CD8-positive, alpha-beta memory T cell (primary cell): ENCODE measurements at regions not wholly inside any gene's neighbourhood (a gene's known extent, or its start where the extent isn't known, plus 50 kb on each side); places are given as distances from the start of the nearest gene placed in this dataset.

Source experiments
- CTCF ChIA-PET: fragments of 350-600 bp; sonication (Branson Sonifier 250); formaldehyde crosslinking; loops from one replicate; lab custom pipeline; 2021; ENCODE audit warnings: antibody characterized with exemption; lab: Charles Lee
- POLR2A ChIA-PET: fragments of 350-600 bp; sonication (Branson Sonifier 250); formaldehyde crosslinking; loops from one replicate; lab custom pipeline; 2021; ENCODE audit warnings: antibody characterized with exemption; lab: Charles Lee
- DNase-seq, 5 donors: peaks; one replicate each; pipeline versions ENCODE4 v3.0.0 to v3.0.0-alpha.2; 2020 to 2022; ENCODE audit warnings: mixed read lengths in 1 of 5
- H3K27ac ChIP-seq: one replicate; pipeline ENCODE4 v1.7.0; 2013; ENCODE audit warnings: low read depth, mild to moderate bottlenecking, low read length, moderate library complexity
- H3K27me3 ChIP-seq: 2 replicates; pipeline ENCODE4 v1.7.0; 2013; ENCODE audit warnings: low read length, mild to moderate bottlenecking; ENCODE audit not compliant: insufficient read depth, poor library complexity, severe bottlenecking
- H3K36me3 ChIP-seq: 2 replicates; pipeline ENCODE4 v1.7.0; 2013; ENCODE audit warnings: mild to moderate bottlenecking, low read length, moderate library complexity; ENCODE audit not compliant: insufficient read depth
- H3K4me1 ChIP-seq: 2 replicates; pipeline ENCODE4 v1.7.0; 2013; ENCODE audit warnings: mild to moderate bottlenecking, low read length, moderate library complexity; ENCODE audit not compliant: insufficient read depth
- H3K4me3 ChIP-seq: 2 replicates; pipeline ENCODE4 v1.7.0; 2013; ENCODE audit warnings: mild to moderate bottlenecking, low read length
- H3K9me3 ChIP-seq: 2 replicates; pipeline ENCODE4 v1.7.0; 2013; ENCODE audit warnings: mild to moderate bottlenecking, low read length
- H3K27ac Mint-ChIP-seq, 8 donors: one replicate each; pipeline ENCODE4 v1.8.0; 2020 to 2021; ENCODE audit warnings: mixed read lengths in 8 of 8, mild to moderate bottlenecking in 6 of 8, inconsistent platforms in 3 of 8, moderate library complexity in 3 of 8
- H3K27me3 Mint-ChIP-seq, 2 donors: one replicate each; pipeline ENCODE4 v1.8.0; 2020 to 2021; ENCODE audit warnings: mixed read lengths in 2 of 2, mild to moderate bottlenecking in 1 of 2, moderate library complexity in 1 of 2
- H3K36me3 Mint-ChIP-seq, 3 donors: one replicate each; pipeline ENCODE4 v1.8.0; 2020 to 2021; ENCODE audit warnings: mixed read lengths in 3 of 3, inconsistent platforms in 1 of 3, mild to moderate bottlenecking in 1 of 3
- H3K4me1 Mint-ChIP-seq, 3 donors: one replicate each; pipeline ENCODE4 v1.8.0; 2020 to 2021; ENCODE audit warnings: mixed read lengths in 3 of 3, inconsistent platforms in 1 of 3, mild to moderate bottlenecking in 1 of 3
- H3K4me3 Mint-ChIP-seq, 7 donors: one replicate each; pipeline ENCODE4 v1.8.0; 2020 to 2021; ENCODE audit warnings: mixed read lengths in 7 of 7, mild to moderate bottlenecking in 6 of 7, moderate library complexity in 4 of 7, inconsistent platforms in 2 of 7
- H3K9me3 Mint-ChIP-seq, 5 donors: one replicate each; pipeline ENCODE4 v1.8.0; 2020 to 2022; ENCODE audit warnings: mixed read lengths in 5 of 5, mild to moderate bottlenecking in 3 of 5, moderate library complexity in 2 of 5, inconsistent platforms in 1 of 5

GRCh38 chr17:77308861-77309726 is 168.3 kb downstream of the SEC14L1 start:
- Histone ChIP-seq H3K9me3 (no peaks in the 10 kb centered on the region), H3K4me1 (no peaks in the 10 kb centered on the region), H3K36me3 (no peaks in the 10 kb centered on the region), H3K27me3 (no peaks in the 10 kb centered on the region), H3K4me3 (no peak overlapping the region), H3K27ac (no peak overlapping the region)
- Mint-ChIP-seq H3K27ac (no peak overlapping the region), H3K36me3 (no peaks in the 10 kb centered on the region), H3K4me3 (no peak overlapping the region), H3K4me1 (peaks cover 0 to 7% (median 6%) of the 10 kb centered on the region in 3 donors), H3K27me3 (peaks cover 0 to 3% of the 10 kb centered on the region in 2 donors), H3K9me3 (peaks cover 0 to 1% (median 0%) of the 10 kb centered on the region in 5 donors)
- no peak for DNase-seq
- ChIA-PET POLR2A (no interaction called here), CTCF (no interaction called here)

- peaks cover 0 to 2% of the 10 kb centered on the region in 2 donors for H3K27me3 Mint-ChIP-seq
These were observed 169.6 kb downstream of the SEC14L1 start for GRCh38 chr17:77310336-77310735.

GRCh38 chr17:77311371-77311981 is 170.7 kb downstream of the SEC14L1 start:
- Histone ChIP-seq H3K9me3 (no peaks in the 10 kb centered on the region), H3K4me1 (no peaks in the 10 kb centered on the region), H3K27me3 (no peaks in the 10 kb centered on the region), H3K36me3 (no peaks in the 10 kb centered on the region), H3K4me3 (no peak overlapping the region), H3K27ac (no peak overlapping the region)
- no peak for DNase-seq
- H3K36me3 Mint-ChIP-seq = no peaks in the 10 kb centered on the region
- CTCF ChIA-PET = no interaction called here
- no peaks in the 10 kb centered on the region for H3K27me3 Mint-ChIP-seq
- H3K4me3 Mint-ChIP-seq = no peak overlapping the region
- H3K9me3 Mint-ChIP-seq = peaks cover 0 to 1% (median 0%) of the 10 kb centered on the region in 5 donors
- no peak overlapping the region for H3K27ac Mint-ChIP-seq
- POLR2A ChIA-PET = no interaction called here
- peaks cover 0 to 8% (median 6%) of the 10 kb centered on the region in 3 donors for H3K4me1 Mint-ChIP-seq

More at GRCh38 chr17:77310336-77310735, 169.6 kb downstream of the SEC14L1 start:
- ChIA-PET POLR2A (no interaction called here), CTCF (no interaction called here)
- Histone ChIP-seq H3K4me3 (no peak overlapping the region), H3K4me1 (no peaks in the 10 kb centered on the region), H3K9me3 (no peaks in the 10 kb centered on the region), H3K27ac (no peak overlapping the region), H3K36me3 (no peaks in the 10 kb centered on the region), H3K27me3 (no peaks in the 10 kb centered on the region)
- Mint-ChIP-seq H3K4me3 (no peak overlapping the region), H3K36me3 (no peaks in the 10 kb centered on the region), H3K9me3 (peaks cover 0 to 1% (median 0%) of the 10 kb centered on the region in 5 donors), H3K4me1 (peaks cover 0 to 7% (median 6%) of the 10 kb centered on the region in 3 donors), H3K27ac (peak overlapping the region in 1 of 8 donors; percentile 57)
- no peak for DNase-seq

GRCh38 chr17:77312061-77312701 is 171.4 kb downstream of the SEC14L1 start:
- Histone ChIP-seq H3K4me1 (no peaks in the 10 kb centered on the region), H3K9me3 (no peaks in the 10 kb centered on the region), H3K27me3 (no peaks in the 10 kb centered on the region), H3K4me3 (no peak overlapping the region), H3K27ac (no peak overlapping the region), H3K36me3 (no peaks in the 10 kb centered on the region)
- Mint-ChIP-seq H3K36me3 (no peaks in the 10 kb centered on the region), H3K4me1 (peaks cover 0 to 8% (median 6%) of the 10 kb centered on the region in 3 donors), H3K4me3 (no peak overlapping the region), H3K9me3 (peaks cover 0 to 1% (median 0%) of the 10 kb centered on the region in 5 donors), H3K27ac (no peak overlapping the region), H3K27me3 (no peaks in the 10 kb centered on the region)
- ChIA-PET POLR2A (interaction anchor here (0.6 kb wide), 1 partner anchor 19 kb away, joined by 3 read pairs; no protein-coding TSS in a partner anchor), CTCF (no interaction called here)
- DNase-seq = no peak

GRCh38 chr17:77312786-77313599 is 172.2 kb downstream of the SEC14L1 start:
- Histone ChIP-seq H3K27me3 (no peaks in the 10 kb centered on the region), H3K27ac (no peak overlapping the region), H3K4me1 (no peaks in the 10 kb centered on the region), H3K9me3 (no peaks in the 10 kb centered on the region), H3K36me3 (no peaks in the 10 kb centered on the region), H3K4me3 (no peak overlapping the region)
- no peak for DNase-seq
- CTCF ChIA-PET = no interaction called here
- H3K9me3 Mint-ChIP-seq = peaks cover 0 to under 1% (median 0%) of the 10 kb centered on the region in 5 donors
- no peak overlapping the region for H3K4me3 Mint-ChIP-seq
- POLR2A ChIA-PET = interaction anchor here (0.7 kb wide), 1 partner anchor 516 kb away, joined by 3 read pairs; no protein-coding TSS in a partner anchor
- H3K27ac Mint-ChIP-seq = no peak overlapping the region
- peaks cover 0 to 9% (median 6%) of the 10 kb centered on the region in 3 donors for H3K4me1 Mint-ChIP-seq
- H3K27me3 Mint-ChIP-seq = peaks cover 0 to under 1% of the 10 kb centered on the region in 2 donors
- no peaks in the 10 kb centered on the region for H3K36me3 Mint-ChIP-seq

DNA sequence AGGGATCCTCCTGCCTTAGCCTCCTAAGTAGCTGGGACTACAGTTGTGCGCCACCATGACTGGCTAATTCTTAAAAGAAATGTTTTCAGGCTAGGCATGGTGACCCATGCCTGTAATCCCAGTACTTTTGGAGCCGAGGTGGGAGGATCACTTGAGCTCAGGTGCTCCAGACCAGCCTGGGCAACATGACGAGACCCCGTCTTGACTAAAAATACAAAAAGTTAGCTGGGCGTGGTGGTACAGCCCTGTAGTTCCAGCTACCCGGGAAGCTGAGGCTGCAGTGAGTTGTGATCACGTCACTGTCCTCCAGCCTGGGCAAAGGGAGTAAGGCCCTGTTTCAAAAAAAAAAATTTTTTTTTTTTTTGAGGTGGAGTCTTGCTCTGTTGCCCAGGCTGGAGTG is 173.1 kb downstream of the SEC14L1 start:
- H3K27me3 ChIP-seq = no peaks in the 10 kb centered on the region
- H3K4me3 Mint-ChIP-seq = no peak overlapping the region
- peaks cover 0 to 3% of the 10 kb centered on the region in 2 donors for H3K27me3 Mint-ChIP-seq
- H3K36me3 Mint-ChIP-seq = no peaks in the 10 kb centered on the region
- ChIA-PET CTCF (interaction anchor here (0.7 kb wide), 1 partner anchor 613 kb away, joined by 3 read pairs; no protein-coding TSS in a partner anchor), POLR2A (interaction anchor here (0.7 kb wide), 2 partner anchors 516 to 581 kb away, joined by 3 to 7 read pairs; no protein-coding TSS in a partner anchor)
- no peaks in the 10 kb centered on the region for H3K4me1 ChIP-seq
- no peak overlapping the region for H3K27ac Mint-ChIP-seq
- peaks cover under 1 to 12% (median 8%) of the 10 kb centered on the region in 3 donors for H3K4me1 Mint-ChIP-seq
- no peaks in the 10 kb centered on the region for H3K9me3 Mint-ChIP-seq
- no peak for DNase-seq
- no peak overlapping the region for H3K4me3 ChIP-seq
- no peaks in the 10 kb centered on the region for H3K9me3 ChIP-seq
- no peak overlapping the region for H3K27ac ChIP-seq
- H3K36me3 ChIP-seq = no peaks in the 10 kb centered on the region

GRCh38 chr17:77314601-77315000 is 173.8 kb downstream of the SEC14L1 start:
- peaks cover 6% of the 10 kb centered on the region for H3K4me1 ChIP-seq
- ChIA-PET POLR2A (no interaction called here), CTCF (no interaction called here)
- H3K27me3 ChIP-seq = no peaks in the 10 kb centered on the region
- no peak for DNase-seq
- no peak overlapping the region for H3K4me3 ChIP-seq
- Mint-ChIP-seq H3K9me3 (no peaks in the 10 kb centered on the region), H3K36me3 (no peaks in the 10 kb centered on the region), H3K27ac (no peak overlapping the region), H3K27me3 (peaks cover 0 to 5% of the 10 kb centered on the region in 2 donors), H3K4me1 (peaks cover 8 to 19% (median 16%) of the 10 kb centered on the region in 3 donors), H3K4me3 (no peak overlapping the region)
- H3K27ac ChIP-seq = no peak overlapping the region
- no peaks in the 10 kb centered on the region for H3K9me3 ChIP-seq
- H3K36me3 ChIP-seq = no peaks in the 10 kb centered on the region
